SK-N-SH (cell line): ENCODE measurements at regions not wholly inside any gene's neighbourhood (a gene's known extent, or its start where the extent isn't known, plus 50 kb on each side); places are given as distances from the start of the nearest gene placed in this dataset.

Experiments
- CTCF ChIA-PET: fragments of 300-600, 350-600 bp; formaldehyde crosslinking; extraction: SDS; loops from one replicate; lab custom pipeline; 2021; lab: Yijun Ruan, JAX
- POLR2A ChIA-PET: fragments of 350-600 bp; sonication (Branson Sonifier 250); formaldehyde crosslinking; extraction: SDS; loops from one replicate; lab custom pipeline; 2020; ENCODE audit warnings: antibody characterized with exemption, inconsistent platforms; lab: Yijun Ruan, JAX
- DNase-seq: peaks from one replicate; pipeline ENCODE4 v3.0.0; 2012
- H2AFZ ChIP-seq: fragments of 200-600 bp; sonication (generic); 2 replicates; pipeline ENCODE4 v1.8.1; 2016; ENCODE audit warnings: antibody characterized with exemption, mild to moderate bottlenecking, low read depth
- H3F3A ChIP-seq: fragments of 200-600 bp; sonication (generic); replicated peaks from 2 replicates; pipeline ENCODE3; 2016; ENCODE audit warnings: antibody characterized with exemption, mild to moderate bottlenecking; ENCODE audit not compliant: insufficient read depth
- H3K27ac ChIP-seq, 2 experiments: fragments of 200-500 bp in 1 of 2; fragments of 200-600 bp in 1 of 2; sonication (Bioruptor generic) in 1 of 2; sonication (generic), shearing (Covaris generic) in 1 of 2; 2 replicates each; pipeline versions ENCODE4 v1.5.1 to v1.6.1; 2014 to 2016; ENCODE audit warnings: low read depth in 2 of 2, inconsistent platforms in 1 of 2, low read length in 1 of 2, mild to moderate bottlenecking in 1 of 2, mixed read lengths in 1 of 2
- H3K27me3 ChIP-seq: fragments of 200-600 bp; sonication (generic), shearing (Covaris generic); 2 replicates; pipeline ENCODE4 v1.6.1; 2016; ENCODE audit warnings: mixed run types; ENCODE audit not compliant: insufficient read depth
- H3K36me3 ChIP-seq, 2 experiments: fragments of 200-500 bp in 1 of 2; fragments of 200-600 bp in 1 of 2; sonication (Bioruptor generic) in 1 of 2; sonication (generic) in 1 of 2; replicated peaks in 1 of 2; 2 replicates each; pipeline versions ENCODE3 to v1.5.1; 2014 to 2016; ENCODE audit warnings: low read length in 1 of 2, mild to moderate bottlenecking in 1 of 2; ENCODE audit not compliant: insufficient read depth in 2 of 2, control insufficient read depth in 1 of 2
- H3K4me1 ChIP-seq, 2 experiments: fragments of 200-500 bp in 1 of 2; fragments of 200-600 bp in 1 of 2; sonication (Bioruptor generic) in 1 of 2; sonication (generic), shearing (Covaris generic) in 1 of 2; 2 replicates each; pipeline versions ENCODE4 v1.5.1 to v1.6.1; 2014 to 2016; ENCODE audit warnings: low read depth in 1 of 2, low read length in 1 of 2, mixed run types in 1 of 2; ENCODE audit not compliant: insufficient read depth in 2 of 2, control insufficient read depth in 1 of 2
- H3K4me2 ChIP-seq: fragments of 200-600 bp; sonication (generic), shearing (Covaris generic); 2 replicates; pipeline ENCODE4 v1.6.1; 2017; ENCODE audit warnings: mixed run types
- H3K4me3 ChIP-seq, 2 experiments: fragments of 200-500 bp in 1 of 2; fragments of 200-600 bp in 1 of 2; sonication (Bioruptor generic) in 1 of 2; sonication (generic), shearing (Covaris generic) in 1 of 2; 2 replicates each; pipeline versions ENCODE4 v1.5.1 to v1.8.1; 2014 to 2016; ENCODE audit warnings: low read depth in 2 of 2, inconsistent platforms in 1 of 2, low read length in 1 of 2, mild to moderate bottlenecking in 1 of 2, mixed read lengths in 1 of 2, moderate library complexity in 1 of 2
- H3K79me2 ChIP-seq: fragments of 200-600 bp; sonication (generic); 2 replicates; pipeline ENCODE4 v1.8.1; 2017; ENCODE audit warnings: mild to moderate bottlenecking; ENCODE audit not compliant: insufficient read depth
- H3K9ac ChIP-seq: fragments of 200-600 bp; sonication (generic); 2 replicates; pipeline ENCODE4 v1.6.1; 2017; ENCODE audit warnings: mixed run types
- H3K9me2 ChIP-seq: fragments of 200-600 bp; sonication (generic); 2 replicates; pipeline ENCODE4 v1.6.1; 2017; ENCODE audit warnings: mixed run types
- H3K9me3 ChIP-seq: fragments of 200-600 bp; sonication (generic); 2 replicates; pipeline ENCODE4 v1.6.1; 2017; ENCODE audit warnings: mixed run types, mild to moderate bottlenecking, moderate library complexity
- H4K20me1 ChIP-seq: fragments of 200-600 bp; sonication (generic); 2 replicates; pipeline ENCODE4 v1.6.1; 2017; ENCODE audit warnings: mild to moderate bottlenecking, mixed run types; ENCODE audit not compliant: insufficient read depth
- EP300 ChIP-seq, 2 experiments: IDR thresholded peaks; 2 replicates each; pipeline versions ENCODE4 v1.4.0 to v1.6.1; 2012; ENCODE audit warnings: borderline replicate concordance in 1 of 2, low read depth in 1 of 2, low read length in 1 of 2
- JUND ChIP-seq: IDR thresholded peaks from 2 replicates; pipeline ENCODE4 v1.4.0; 2012
- SMC3 ChIP-seq: IDR thresholded peaks from 2 replicates; pipeline ENCODE4 v1.6.1; 2012; ENCODE audit warnings: low read depth, low read length, improper control_type of control experiment
- TEAD4 ChIP-seq: IDR thresholded peaks from 2 replicates; pipeline ENCODE4 v1.4.0; 2012; ENCODE audit warnings: mild to moderate bottlenecking, borderline replicate concordance; ENCODE audit not compliant: insufficient read depth
- YY1 ChIP-seq: IDR thresholded peaks from 2 replicates; pipeline ENCODE4 v1.4.0; 2012; ENCODE audit warnings: low read depth, mild to moderate bottlenecking
- WGBS: methylation state at CpG from one replicate; pipeline ENCODE4 v1.1.6; 2017; ENCODE audit warnings: low lambda C conversion rate; 5-methylcytosine and 5-hydroxymethylcytosine counted together
- TF ChIP-seq, protein P1 (sequence below): fragments of 150-350 bp; IDR thresholded peaks from 2 replicates; pipeline ENCODE4 v1.6.1; 2017; ENCODE audit warnings: antibody characterized with exemption, low read length, low read depth, borderline replicate concordance
- TF ChIP-seq, protein P2 (sequence below): IDR thresholded peaks from 2 replicates; pipeline ENCODE4 v1.6.1; 2012; ENCODE audit warnings: mild to moderate bottlenecking, low read depth, low read length, moderate library complexity

DNA sequence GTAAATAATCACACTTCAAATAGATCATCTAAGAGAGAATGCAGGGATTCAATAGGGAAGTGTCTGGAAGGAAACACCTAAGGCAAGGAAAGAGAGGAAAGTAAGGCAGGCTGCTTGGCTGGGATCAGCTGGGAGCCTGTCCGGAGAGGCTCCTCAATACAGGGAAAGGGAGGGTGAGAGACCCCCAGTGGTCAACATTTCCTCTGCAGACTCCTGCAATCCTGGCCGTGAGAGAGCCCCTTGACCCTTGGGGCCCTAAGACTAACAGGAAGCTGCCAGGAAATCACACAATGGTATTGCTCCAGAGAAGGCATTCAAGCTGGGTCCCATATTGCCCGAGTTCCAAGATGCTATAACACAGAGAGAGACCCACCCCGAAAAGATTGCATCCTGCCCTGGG is 549.4 kb downstream of the NYAP2 start (continued):
- TF ChIP-seq YY1 (no peak), JUND (no peak), EP300 (IDR thresholded peaks at IDR 0.05; ENCODE audit: borderline replicate concordance in 1 of 2, low read depth in 1 of 2, low read length in 1 of 2) (no peak), SMC3 (no peak)
- TF ChIP-seq, all 33 proteins: peak for 0

DNA sequence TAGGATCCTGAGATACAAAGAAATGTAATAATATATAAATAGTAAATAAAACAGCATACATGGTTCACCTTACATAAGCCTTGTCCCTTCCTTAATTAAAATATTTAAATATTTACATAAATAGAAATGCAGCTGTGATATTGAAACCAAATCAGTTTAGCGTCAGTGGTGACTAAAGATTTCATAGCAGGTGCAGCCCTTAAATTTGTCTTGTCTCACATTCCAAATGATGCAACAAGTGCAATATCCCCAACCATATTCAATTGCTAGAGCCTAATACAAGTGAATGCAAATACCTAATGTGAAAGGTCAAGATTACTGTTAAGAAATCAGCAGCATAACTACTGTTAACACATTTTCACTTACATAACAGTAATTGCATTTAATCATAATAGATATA is 539.5 kb downstream of the NYAP2 start:
- no peaks in the 10 kb centered on the region for H3F3A ChIP-seq
- H3K27me3 ChIP-seq, result no peaks in the 10 kb centered on the region
- no peaks in the 10 kb centered on the region for H3K79me2 ChIP-seq
- 81% methylated on average over 1 of the region's 1 CpG for WGBS
- ChIA-PET POLR2A (no interaction called here), CTCF (no interaction called here)
- no peaks in the 10 kb centered on the region for H3K9me2 ChIP-seq
- H3K9me3 ChIP-seq, result no peaks in the 10 kb centered on the region
- no peaks in the 10 kb centered on the region for H3K36me3 ChIP-seq
- H3K4me2 ChIP-seq, result no peak overlapping the region
- no peaks in the 10 kb centered on the region for H4K20me1 ChIP-seq
- H2AFZ ChIP-seq, result no peak overlapping the region
- H3K27ac ChIP-seq, result no peak overlapping the region
- TF ChIP-seq, protein P1, sequence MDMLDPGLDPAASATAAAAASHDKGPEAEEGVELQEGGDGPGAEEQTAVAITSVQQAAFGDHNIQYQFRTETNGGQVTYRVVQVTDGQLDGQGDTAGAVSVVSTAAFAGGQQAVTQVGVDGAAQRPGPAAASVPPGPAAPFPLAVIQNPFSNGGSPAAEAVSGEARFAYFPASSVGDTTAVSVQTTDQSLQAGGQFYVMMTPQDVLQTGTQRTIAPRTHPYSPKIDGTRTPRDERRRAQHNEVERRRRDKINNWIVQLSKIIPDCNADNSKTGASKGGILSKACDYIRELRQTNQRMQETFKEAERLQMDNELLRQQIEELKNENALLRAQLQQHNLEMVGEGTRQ, result no peak
- TF ChIP-seq TEAD4, result no peak
- no peak for TF ChIP-seq EP300 (IDR thresholded peaks at IDR 0.05; ENCODE audit: borderline replicate concordance in 1 of 2, low read depth in 1 of 2, low read length in 1 of 2)
- TF ChIP-seq JUND, result no peak
- no peaks in the 10 kb centered on the region for H3K4me1 ChIP-seq
- no peak for DNase-seq
- H3K4me3 ChIP-seq, result no peak overlapping the region
- H3K9ac ChIP-seq, result no peak overlapping the region

DNA sequence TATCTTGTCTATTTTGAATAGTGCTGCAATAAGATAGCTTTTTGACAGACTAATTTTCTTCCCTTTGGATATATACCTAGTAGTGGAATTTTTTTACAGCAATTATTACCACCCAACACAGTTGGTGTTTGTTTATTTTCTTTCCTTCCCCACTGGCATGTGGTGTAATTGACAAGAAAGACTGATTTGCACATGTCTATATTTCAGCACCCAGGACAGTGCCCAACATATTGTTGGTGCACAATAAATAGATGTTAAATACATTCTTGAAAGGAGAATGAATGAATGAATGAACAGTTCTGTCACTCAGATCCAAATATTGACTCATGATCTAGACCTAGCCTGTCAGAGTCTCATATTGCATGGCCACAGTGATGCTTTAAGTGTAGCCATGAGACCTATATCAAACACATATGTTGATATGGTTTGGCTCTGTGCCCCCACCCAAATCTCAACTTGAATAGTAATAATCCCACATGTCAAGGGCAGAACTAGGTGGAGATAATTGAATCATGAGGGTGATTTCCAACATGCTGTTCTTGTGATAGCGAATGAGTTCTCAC is 538.2 kb downstream of the NYAP2 start:
- Histone ChIP-seq H3K9ac (no peak overlapping the region), H3K4me2 (no peak overlapping the region), H4K20me1 (no peaks in the 10 kb centered on the region), H3K27ac (no peak overlapping the region), H3K9me3 (no peaks in the 10 kb centered on the region), H2AFZ (no peak overlapping the region), H3K27me3 (no peaks in the 10 kb centered on the region), H3K79me2 (no peaks in the 10 kb centered on the region), H3K4me3 (no peak overlapping the region), H3F3A (no peaks in the 10 kb centered on the region), H3K36me3 (no peaks in the 10 kb centered on the region), H3K9me2 (no peaks in the 10 kb centered on the region), H3K4me1 (no peaks in the 10 kb centered on the region)
- TF ChIP-seq YY1, result no peak
- TF ChIP-seq, protein P2, sequence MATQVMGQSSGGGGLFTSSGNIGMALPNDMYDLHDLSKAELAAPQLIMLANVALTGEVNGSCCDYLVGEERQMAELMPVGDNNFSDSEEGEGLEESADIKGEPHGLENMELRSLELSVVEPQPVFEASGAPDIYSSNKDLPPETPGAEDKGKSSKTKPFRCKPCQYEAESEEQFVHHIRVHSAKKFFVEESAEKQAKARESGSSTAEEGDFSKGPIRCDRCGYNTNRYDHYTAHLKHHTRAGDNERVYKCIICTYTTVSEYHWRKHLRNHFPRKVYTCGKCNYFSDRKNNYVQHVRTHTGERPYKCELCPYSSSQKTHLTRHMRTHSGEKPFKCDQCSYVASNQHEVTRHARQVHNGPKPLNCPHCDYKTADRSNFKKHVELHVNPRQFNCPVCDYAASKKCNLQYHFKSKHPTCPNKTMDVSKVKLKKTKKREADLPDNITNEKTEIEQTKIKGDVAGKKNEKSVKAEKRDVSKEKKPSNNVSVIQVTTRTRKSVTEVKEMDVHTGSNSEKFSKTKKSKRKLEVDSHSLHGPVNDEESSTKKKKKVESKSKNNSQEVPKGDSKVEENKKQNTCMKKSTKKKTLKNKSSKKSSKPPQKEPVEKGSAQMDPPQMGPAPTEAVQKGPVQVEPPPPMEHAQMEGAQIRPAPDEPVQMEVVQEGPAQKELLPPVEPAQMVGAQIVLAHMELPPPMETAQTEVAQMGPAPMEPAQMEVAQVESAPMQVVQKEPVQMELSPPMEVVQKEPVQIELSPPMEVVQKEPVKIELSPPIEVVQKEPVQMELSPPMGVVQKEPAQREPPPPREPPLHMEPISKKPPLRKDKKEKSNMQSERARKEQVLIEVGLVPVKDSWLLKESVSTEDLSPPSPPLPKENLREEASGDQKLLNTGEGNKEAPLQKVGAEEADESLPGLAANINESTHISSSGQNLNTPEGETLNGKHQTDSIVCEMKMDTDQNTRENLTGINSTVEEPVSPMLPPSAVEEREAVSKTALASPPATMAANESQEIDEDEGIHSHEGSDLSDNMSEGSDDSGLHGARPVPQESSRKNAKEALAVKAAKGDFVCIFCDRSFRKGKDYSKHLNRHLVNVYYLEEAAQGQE, result peak; percentile 92
- 67% methylated on average over 1 of the region's 1 CpG for WGBS
- DNase-seq, result no peak
- ChIA-PET CTCF (no interaction called here), POLR2A (no interaction called here)
